SK-N-SH (cell line): ENCODE measurements at regions not wholly inside any gene's neighbourhood (a gene's known extent, or its start where the extent isn't known, plus 50 kb on each side); places are given as distances from the start of the nearest gene placed in this dataset.

Experiments
- CTCF ChIA-PET: fragments of 300-600, 350-600 bp; formaldehyde crosslinking; extraction: SDS; loops from one replicate; lab custom pipeline; 2021; lab: Yijun Ruan, JAX
- POLR2A ChIA-PET: fragments of 350-600 bp; sonication (Branson Sonifier 250); formaldehyde crosslinking; extraction: SDS; loops from one replicate; lab custom pipeline; 2020; ENCODE audit warnings: antibody characterized with exemption, inconsistent platforms; lab: Yijun Ruan, JAX
- DNase-seq: peaks from one replicate; pipeline ENCODE4 v3.0.0; 2012
- H2AFZ ChIP-seq: fragments of 200-600 bp; sonication (generic); 2 replicates; pipeline ENCODE4 v1.8.1; 2016; ENCODE audit warnings: antibody characterized with exemption, mild to moderate bottlenecking, low read depth
- H3F3A ChIP-seq: fragments of 200-600 bp; sonication (generic); replicated peaks from 2 replicates; pipeline ENCODE3; 2016; ENCODE audit warnings: antibody characterized with exemption, mild to moderate bottlenecking; ENCODE audit not compliant: insufficient read depth
- H3K27ac ChIP-seq, 2 experiments: fragments of 200-500 bp in 1 of 2; fragments of 200-600 bp in 1 of 2; sonication (Bioruptor generic) in 1 of 2; sonication (generic), shearing (Covaris generic) in 1 of 2; 2 replicates each; pipeline versions ENCODE4 v1.5.1 to v1.6.1; 2014 to 2016; ENCODE audit warnings: low read depth in 2 of 2, inconsistent platforms in 1 of 2, low read length in 1 of 2, mild to moderate bottlenecking in 1 of 2, mixed read lengths in 1 of 2
- H3K27me3 ChIP-seq: fragments of 200-600 bp; sonication (generic), shearing (Covaris generic); 2 replicates; pipeline ENCODE4 v1.6.1; 2016; ENCODE audit warnings: mixed run types; ENCODE audit not compliant: insufficient read depth
- H3K36me3 ChIP-seq, 2 experiments: fragments of 200-500 bp in 1 of 2; fragments of 200-600 bp in 1 of 2; sonication (Bioruptor generic) in 1 of 2; sonication (generic) in 1 of 2; replicated peaks in 1 of 2; 2 replicates each; pipeline versions ENCODE3 to v1.5.1; 2014 to 2016; ENCODE audit warnings: low read length in 1 of 2, mild to moderate bottlenecking in 1 of 2; ENCODE audit not compliant: insufficient read depth in 2 of 2, control insufficient read depth in 1 of 2
- H3K4me1 ChIP-seq, 2 experiments: fragments of 200-500 bp in 1 of 2; fragments of 200-600 bp in 1 of 2; sonication (Bioruptor generic) in 1 of 2; sonication (generic), shearing (Covaris generic) in 1 of 2; 2 replicates each; pipeline versions ENCODE4 v1.5.1 to v1.6.1; 2014 to 2016; ENCODE audit warnings: low read depth in 1 of 2, low read length in 1 of 2, mixed run types in 1 of 2; ENCODE audit not compliant: insufficient read depth in 2 of 2, control insufficient read depth in 1 of 2
- H3K4me2 ChIP-seq: fragments of 200-600 bp; sonication (generic), shearing (Covaris generic); 2 replicates; pipeline ENCODE4 v1.6.1; 2017; ENCODE audit warnings: mixed run types
- H3K4me3 ChIP-seq, 2 experiments: fragments of 200-500 bp in 1 of 2; fragments of 200-600 bp in 1 of 2; sonication (Bioruptor generic) in 1 of 2; sonication (generic), shearing (Covaris generic) in 1 of 2; 2 replicates each; pipeline versions ENCODE4 v1.5.1 to v1.8.1; 2014 to 2016; ENCODE audit warnings: low read depth in 2 of 2, inconsistent platforms in 1 of 2, low read length in 1 of 2, mild to moderate bottlenecking in 1 of 2, mixed read lengths in 1 of 2, moderate library complexity in 1 of 2
- H3K79me2 ChIP-seq: fragments of 200-600 bp; sonication (generic); 2 replicates; pipeline ENCODE4 v1.8.1; 2017; ENCODE audit warnings: mild to moderate bottlenecking; ENCODE audit not compliant: insufficient read depth
- H3K9ac ChIP-seq: fragments of 200-600 bp; sonication (generic); 2 replicates; pipeline ENCODE4 v1.6.1; 2017; ENCODE audit warnings: mixed run types
- H3K9me2 ChIP-seq: fragments of 200-600 bp; sonication (generic); 2 replicates; pipeline ENCODE4 v1.6.1; 2017; ENCODE audit warnings: mixed run types
- H3K9me3 ChIP-seq: fragments of 200-600 bp; sonication (generic); 2 replicates; pipeline ENCODE4 v1.6.1; 2017; ENCODE audit warnings: mixed run types, mild to moderate bottlenecking, moderate library complexity
- H4K20me1 ChIP-seq: fragments of 200-600 bp; sonication (generic); 2 replicates; pipeline ENCODE4 v1.6.1; 2017; ENCODE audit warnings: mild to moderate bottlenecking, mixed run types; ENCODE audit not compliant: insufficient read depth
- CTCF ChIP-seq: fragments of 200-600 bp; sonication (generic); IDR thresholded peaks from 2 replicates; pipeline ENCODE4 v1.6.1; 2017; ENCODE audit warnings: antibody characterized with exemption, mild to moderate bottlenecking, moderate library complexity
- EP300 ChIP-seq, 2 experiments: IDR thresholded peaks; 2 replicates each; pipeline versions ENCODE4 v1.4.0 to v1.6.1; 2012; ENCODE audit warnings: borderline replicate concordance in 1 of 2, low read depth in 1 of 2, low read length in 1 of 2
- FOSL2 ChIP-seq: IDR thresholded peaks from 2 replicates; pipeline ENCODE4 v1.4.0; 2012; ENCODE audit warnings: low read depth, mild to moderate bottlenecking, moderate library complexity, borderline replicate concordance
- FOXJ3 ChIP-seq: sonication (generic); formaldehyde crosslinking; IDR thresholded peaks from 2 replicates; pipeline ENCODE4 v1.5.1; 2020; ENCODE audit warnings: mild to moderate bottlenecking, missing genetic modification reagents
- GABPA ChIP-seq: IDR thresholded peaks from 2 replicates; pipeline ENCODE4 v1.4.0; 2012; ENCODE audit warnings: low read depth, mild to moderate bottlenecking
- MAX ChIP-seq: IDR thresholded peaks from 2 replicates; pipeline ENCODE4 v1.4.0; 2012; ENCODE audit warnings: low read depth
- MXI1 ChIP-seq: IDR thresholded peaks from 2 replicates; pipeline ENCODE4 v1.6.1; 2012; ENCODE audit warnings: mild to moderate bottlenecking, low read depth, low read length, improper control_type of control experiment
- NRF1 ChIP-seq: IDR thresholded peaks from 2 replicates; pipeline ENCODE4 v1.6.1; 2012; ENCODE audit warnings: low read depth, mild to moderate bottlenecking, low read length
- PBX3 ChIP-seq: IDR thresholded peaks from 2 replicates; pipeline ENCODE4; 2012
- POLR2AphosphoS5 ChIP-seq: IDR thresholded peaks from 2 replicates; pipeline ENCODE4 v1.6.1; 2012; ENCODE audit warnings: low read depth, low read length
- RAD21 ChIP-seq: IDR thresholded peaks from 2 replicates; pipeline ENCODE4 v1.6.1; 2012; ENCODE audit warnings: mild to moderate bottlenecking, low read length
- RFX5 ChIP-seq: IDR thresholded peaks from 2 replicates; pipeline ENCODE4 v1.6.1; 2012; ENCODE audit warnings: mild to moderate bottlenecking, improper control_type of control experiment, low read length
- TCF12 ChIP-seq: IDR thresholded peaks from 2 replicates; pipeline ENCODE4 v1.4.0; 2012
- WGBS: methylation state at CpG from one replicate; pipeline ENCODE4 v1.1.6; 2017; ENCODE audit warnings: low lambda C conversion rate; 5-methylcytosine and 5-hydroxymethylcytosine counted together

- H2AFZ ChIP-seq = no peak overlapping the region
- no peak for TF ChIP-seq CTCF
- TF ChIP-seq PBX3 = peak; percentile 64
- peak; percentile 37; the same call in 1 of the 2 replicates for TF ChIP-seq TCF12
- no peaks in the 10 kb centered on the region for H3K79me2 ChIP-seq
- H3K9me3 ChIP-seq = no peaks in the 10 kb centered on the region
- ChIA-PET POLR2A (no interaction called here), CTCF (interaction anchor here (1.3 to 15.4 kb wide), 4 partner anchors 12 to 110 kb away, joined by 3 to 294 read pairs (median 14); no protein-coding TSS in a partner anchor)
- no peaks in the 10 kb centered on the region; the same call in 1 of the 2 replicates for H3K27me3 ChIP-seq
- no peaks in the 10 kb centered on the region for H3K9me2 ChIP-seq
- H3F3A ChIP-seq = peaks cover 5% of the 10 kb centered on the region
- peaks cover 5 to 12% of the 10 kb centered on the region in 2 experiments; a peak in 3 of 4 replicates for H3K4me1 ChIP-seq
- H3K9ac ChIP-seq = no peak overlapping the region
- no peak overlapping the region for H3K27ac ChIP-seq
- no peaks in the 10 kb centered on the region for H3K36me3 ChIP-seq
- H3K4me3 ChIP-seq = no peak overlapping the region
- H3K4me2 ChIP-seq = no peak overlapping the region
- no peak for DNase-seq
- H4K20me1 ChIP-seq = no peaks in the 10 kb centered on the region
These were observed 181.1 kb downstream of the HERPUD2 start for GRCh38 chr7:35513828-35514227.

- no peaks in the 10 kb centered on the region for H3K9me3 ChIP-seq
- peaks cover 5% of the 10 kb centered on the region for H3F3A ChIP-seq
- TF ChIP-seq FOSL2 (no peak), NRF1 (no peak), POLR2AphosphoS5 (no peak), RAD21 (no peak), RFX5 (no peak), GABPA (no peak), EP300 (IDR thresholded peaks at IDR 0.05; ENCODE audit: borderline replicate concordance in 1 of 2, low read depth in 1 of 2, low read length in 1 of 2) (no peak), MXI1 (no peak), MAX (no peak), PBX3 (no peak), FOXJ3 (no peak)
- H3K9me2 ChIP-seq = no peaks in the 10 kb centered on the region
- H2AFZ ChIP-seq = no peak overlapping the region
- peaks cover 5 to 10% of the 10 kb centered on the region in 2 experiments; a peak in 2 of 4 replicates for H3K4me1 ChIP-seq
- no peaks in the 10 kb centered on the region for H3K36me3 ChIP-seq
- H4K20me1 ChIP-seq = no peaks in the 10 kb centered on the region
- no peaks in the 10 kb centered on the region for H3K79me2 ChIP-seq
- 54% methylated on average over 5 of the region's 5 CpGs for WGBS
- ChIA-PET CTCF (interaction anchor here (5.5 to 15.4 kb wide), 2 partner anchors 91 to 111 kb away, joined by 24 to 294 read pairs; no protein-coding TSS in a partner anchor), POLR2A (no interaction called here)
- no peak overlapping the region for H3K9ac ChIP-seq
- no peak overlapping the region for H3K4me2 ChIP-seq
- H3K27me3 ChIP-seq = no peaks in the 10 kb centered on the region; the same call in 1 of the 2 replicates
- H3K27ac ChIP-seq = no peak overlapping the region
- no peak for DNase-seq
- no peak overlapping the region for H3K4me3 ChIP-seq
These were observed 181.7 kb downstream of the HERPUD2 start for GRCh38 chr7:35513195-35513594.
